ENCODE measurements at regions not wholly inside any gene's neighbourhood (a gene's known extent, or its start where the extent isn't known, plus 50 kb on each side); places are given as distances from the start of the nearest gene placed in this dataset.

GRCh38 chr16:87085441-87085840 lies 231.8 kb downstream of the C16orf95 start:
- Histone ChIP-seq H3K4me1 (ENCODE audit: low read depth) (no peaks in the 10 kb centered on the region), H3K36me3 (ENCODE audit: low read depth) (no peaks in the 10 kb centered on the region), H3K9me3 (peaks cover 17% of the 10 kb centered on the region), H3K4me3 (no peak overlapping the region)
- intact Hi-C loops (cut with DNase I, micrococcal nuclease): no loop called here
- ATAC-seq: no peak
- DNase-seq: no peak
- no peak for TF ChIP-seq CTCF (IDR thresholded peaks at IDR 0.05)

GRCh38 chr16:87086156-87086555 lies 231.0 kb downstream of the C16orf95 start:
- intact Hi-C loops (cut with DNase I, micrococcal nuclease): no loop called here
- ATAC-seq (no peak), DNase-seq (no peak)
- TF ChIP-seq CTCF (IDR thresholded peaks at IDR 0.05): no peak
- Histone ChIP-seq H3K36me3 (ENCODE audit: low read depth) (no peaks in the 10 kb centered on the region), H3K4me1 (ENCODE audit: low read depth) (no peaks in the 10 kb centered on the region), H3K9me3 (peaks cover 10% of the 10 kb centered on the region), H3K4me3 (no peak overlapping the region)

- DNase-seq: no peak
- H3K4me3 ChIP-seq: no peak overlapping the region
- H3K9me3 ChIP-seq: peaks cover 7% of the 10 kb centered on the region
- ATAC-seq: no peak
- no peaks in the 10 kb centered on the region for H3K36me3 ChIP-seq (ENCODE audit: low read depth)
- no peak for TF ChIP-seq CTCF (IDR thresholded peaks at IDR 0.05)
- no peaks in the 10 kb centered on the region for H3K4me1 ChIP-seq (ENCODE audit: low read depth)
- intact Hi-C loops (cut with DNase I, micrococcal nuclease): no loop called here
Measured at GRCh38 chr16:87086575-87086974, 230.6 kb downstream of the C16orf95 start.

GRCh38 chr16:87092958-87093357 lies 224.2 kb downstream of the C16orf95 start:
- TF ChIP-seq CTCF (IDR thresholded peaks at IDR 0.05): no peak
- intact Hi-C loops (cut with DNase I, micrococcal nuclease): no loop called here
- no peak for DNase-seq
- H3K4me3 ChIP-seq: no peak overlapping the region
- H3K9me3 ChIP-seq: no peaks in the 10 kb centered on the region
- no peak for ATAC-seq
- no peaks in the 10 kb centered on the region for H3K4me1 ChIP-seq (ENCODE audit: low read depth)
- H3K36me3 ChIP-seq (ENCODE audit: low read depth): no peaks in the 10 kb centered on the region

- no peaks in the 10 kb centered on the region for H3K36me3 ChIP-seq (ENCODE audit: low read depth)
- intact Hi-C loops (cut with DNase I, micrococcal nuclease): no loop called here
- ATAC-seq (no peak), DNase-seq (no peak)
- H3K4me3 ChIP-seq: no peak overlapping the region
- H3K9me3 ChIP-seq: no peaks in the 10 kb centered on the region
- no peaks in the 10 kb centered on the region for H3K4me1 ChIP-seq (ENCODE audit: low read depth)
- TF ChIP-seq CTCF (IDR thresholded peaks at IDR 0.05): no peak
Measured at GRCh38 chr16:87093804-87094555, 223.2 kb downstream of the C16orf95 start.

- ATAC-seq (no peak), DNase-seq (no peak)
- TF ChIP-seq CTCF (IDR thresholded peaks at IDR 0.05): no peak
- Histone ChIP-seq H3K36me3 (ENCODE audit: low read depth) (no peaks in the 10 kb centered on the region), H3K4me3 (no peak overlapping the region), H3K9me3 (no peaks in the 10 kb centered on the region), H3K4me1 (ENCODE audit: low read depth) (no peaks in the 10 kb centered on the region)
- intact Hi-C loops (cut with DNase I, micrococcal nuclease): no loop called here
Measured at GRCh38 chr16:87094556-87094865, 222.7 kb downstream of the C16orf95 start.

Measured in mucosa of descending colon (tissue), 3 donors.